ENCODE measurements at regions not wholly inside any gene's neighbourhood (a gene's known extent, or its start where the extent isn't known, plus 50 kb on each side); places are given as distances from the start of the nearest gene placed in this dataset.
"Not testable (repeated sequence)": the region's sequence is repeated elsewhere in the genome, so short reads cannot be mapped to it uniquely, and the experiment has no call there.

GRCh38 chr12:67524861-67525616 is 123.5 kb upstream of the DYRK2 start:
- DNase-seq (ENCODE audit: low spot score in 2 of 2) (no peak), FAIRE-seq (no peak)

DNA sequence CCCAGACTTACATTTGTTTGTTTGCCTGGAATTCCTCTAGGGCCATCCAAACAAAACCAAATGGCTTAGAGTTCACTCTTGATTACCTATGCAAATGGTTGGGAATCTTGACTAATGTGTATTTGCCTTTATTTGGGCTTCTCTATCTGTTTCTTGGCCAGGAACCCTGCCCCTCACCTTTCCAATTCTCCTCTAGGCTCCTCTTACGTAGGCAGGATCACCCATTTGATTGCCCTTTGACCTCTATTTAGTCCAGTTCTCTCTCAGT is 123.0 kb upstream of the DYRK2 start:
- FAIRE-seq (no peak), DNase-seq (ENCODE audit: low spot score in 2 of 2) (no peak)

- no peak for DNase-seq (ENCODE audit: low spot score in 2 of 2)
- FAIRE-seq = no peak
Observed at GRCh38 chr12:67526129-67526528, 122.4 kb upstream of the DYRK2 start.

GRCh38 chr12:67531051-67531450 is 117.5 kb upstream of the DYRK2 start:
- no peak for FAIRE-seq
- no peak for DNase-seq (ENCODE audit: low spot score in 2 of 2)

DNA sequence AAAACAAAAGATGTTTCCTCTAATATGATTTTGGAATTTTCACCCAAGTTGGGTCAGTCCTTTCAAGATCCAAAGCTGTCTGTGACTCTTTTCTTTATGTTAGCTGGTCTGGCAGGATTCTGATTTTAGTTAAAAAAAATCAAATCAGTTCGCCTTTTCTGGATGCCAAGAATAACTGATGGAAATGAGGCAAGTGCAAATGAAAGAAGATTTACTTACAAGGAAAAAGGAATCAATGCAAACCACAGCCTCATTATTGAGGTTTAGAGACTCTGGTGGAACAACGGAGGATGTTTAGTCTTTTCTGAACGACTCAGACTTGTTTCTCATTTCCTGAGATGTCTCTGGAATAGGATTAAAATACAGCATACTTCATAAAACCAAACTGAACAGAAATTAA is 117.0 kb upstream of the DYRK2 start:
- no peak for DNase-seq (ENCODE audit: low spot score in 2 of 2)
- FAIRE-seq = no peak

GRCh38 chr12:67533159-67533558 is 115.4 kb upstream of the DYRK2 start:
- DNase-seq (ENCODE audit: low spot score in 2 of 2) (no peak), FAIRE-seq (no peak)

DNA sequence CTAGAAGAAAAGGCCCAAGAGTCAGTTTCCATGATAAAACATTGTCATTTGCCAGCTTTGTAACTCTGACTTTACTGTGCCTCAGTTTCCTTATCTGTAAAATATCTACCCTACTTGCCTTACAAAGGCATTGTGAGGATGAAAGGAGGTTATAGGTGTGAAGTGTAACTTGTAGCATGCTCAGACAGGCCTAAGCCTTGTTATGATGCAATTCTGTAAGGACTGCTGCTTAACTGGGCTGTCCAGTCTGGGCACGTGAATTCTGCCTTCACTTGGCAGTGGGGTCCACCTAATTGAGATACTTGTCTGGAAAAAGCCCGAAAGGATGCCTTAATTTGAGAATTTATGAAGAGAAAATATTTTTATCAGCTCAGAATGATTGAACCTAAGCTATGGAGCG is 114.5 kb upstream of the DYRK2 start:
- no peak for FAIRE-seq
- DNase-seq (ENCODE audit: low spot score in 2 of 2) = no peak

DNA sequence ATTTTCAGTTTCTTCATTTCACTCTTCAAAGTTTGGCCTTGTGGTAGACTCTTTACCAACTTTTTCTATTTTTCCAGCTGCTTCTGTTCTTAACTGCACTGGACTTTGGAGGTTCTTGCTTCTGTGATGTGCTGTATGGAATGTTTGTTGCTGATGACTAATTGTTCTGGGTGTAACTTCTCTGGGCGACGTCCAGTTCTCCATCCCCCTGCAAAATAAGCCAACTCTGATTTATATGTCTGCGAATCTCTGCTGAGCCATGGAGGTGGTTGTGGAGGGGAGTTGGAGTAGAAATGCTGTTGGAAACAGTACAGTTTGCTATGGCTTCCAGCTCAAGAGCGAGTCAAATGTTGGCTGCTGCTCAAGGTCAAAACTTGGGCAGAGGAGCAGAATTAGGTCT is 113.9 kb upstream of the DYRK2 start:
- FAIRE-seq = no peak

GRCh38 chr12:67535176-67535575 is 113.4 kb upstream of the DYRK2 start:
- no peak for FAIRE-seq
- no peak for DNase-seq (ENCODE audit: low spot score in 2 of 2)

More for the DNA sequence above, 113.9 kb upstream of the DYRK2 start:
- no peak for DNase-seq (ENCODE audit: low spot score in 2 of 2)

GRCh38 chr12:67535971-67536370 is 112.6 kb upstream of the DYRK2 start:
- DNase-seq (ENCODE audit: low spot score in 2 of 2) = no peak
- no peak for FAIRE-seq

- FAIRE-seq (no peak), DNase-seq (ENCODE audit: low spot score in 2 of 2) (no peak)
Observed at GRCh38 chr12:67539329-67539728, 109.2 kb upstream of the DYRK2 start.

- no peak for DNase-seq (ENCODE audit: low spot score in 2 of 2)
- no peak for FAIRE-seq
Observed at GRCh38 chr12:67539946-67540345, 108.6 kb upstream of the DYRK2 start.

DNA sequence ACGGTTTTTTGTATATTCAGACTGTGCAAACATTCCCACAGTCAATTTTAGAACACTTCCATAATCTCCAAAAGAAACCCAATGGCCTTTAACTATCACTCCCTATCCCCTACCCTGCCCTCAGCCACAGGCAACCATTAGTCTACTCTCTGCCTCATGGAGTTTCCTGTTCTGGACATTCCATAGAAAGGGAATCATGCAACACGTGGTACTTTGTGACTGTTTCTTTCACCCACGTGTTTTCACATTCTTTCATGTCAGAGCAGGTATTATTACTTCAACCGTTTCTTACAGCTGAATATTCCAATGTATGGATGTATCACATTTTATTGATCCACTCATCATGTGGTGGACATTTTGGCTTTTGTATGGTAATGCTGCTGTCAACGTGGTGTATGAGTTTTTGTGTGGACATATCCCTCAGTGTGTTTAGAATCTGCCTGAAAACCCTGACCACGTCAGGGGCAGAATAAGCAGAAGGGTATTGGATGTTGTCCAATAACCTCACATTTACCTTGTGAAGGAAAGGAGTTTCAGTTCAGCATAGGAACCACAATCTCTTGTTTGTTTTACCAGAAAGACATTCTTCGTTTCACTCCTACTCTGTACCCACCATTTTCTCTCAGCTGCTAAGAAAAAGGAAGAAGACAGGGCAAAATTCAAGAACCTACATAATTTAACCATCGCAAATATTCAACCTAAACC is 107.5 kb upstream of the DYRK2 start:
- DNase-seq (ENCODE audit: low spot score in 2 of 2) = no peak

GRCh38 chr12:67541625-67541991 is 106.9 kb upstream of the DYRK2 start:
- FAIRE-seq = no peak
- DNase-seq (ENCODE audit: low spot score in 2 of 2) = no peak

More for the DNA sequence above, 107.5 kb upstream of the DYRK2 start:
- FAIRE-seq = no peak

GRCh38 chr12:67543021-67543770 is 105.3 kb upstream of the DYRK2 start:
- DNase-seq (ENCODE audit: low spot score in 2 of 2) (no peak), FAIRE-seq (no peak)

GRCh38 chr12:67545298-67545697 is 103.2 kb upstream of the DYRK2 start:
- FAIRE-seq = no peak
- DNase-seq (ENCODE audit: low spot score in 2 of 2) = no peak

- DNase-seq (ENCODE audit: low spot score in 2 of 2) (no peak), FAIRE-seq (no peak)
Observed at GRCh38 chr12:67546746-67547145, 101.8 kb upstream of the DYRK2 start.

DNA sequence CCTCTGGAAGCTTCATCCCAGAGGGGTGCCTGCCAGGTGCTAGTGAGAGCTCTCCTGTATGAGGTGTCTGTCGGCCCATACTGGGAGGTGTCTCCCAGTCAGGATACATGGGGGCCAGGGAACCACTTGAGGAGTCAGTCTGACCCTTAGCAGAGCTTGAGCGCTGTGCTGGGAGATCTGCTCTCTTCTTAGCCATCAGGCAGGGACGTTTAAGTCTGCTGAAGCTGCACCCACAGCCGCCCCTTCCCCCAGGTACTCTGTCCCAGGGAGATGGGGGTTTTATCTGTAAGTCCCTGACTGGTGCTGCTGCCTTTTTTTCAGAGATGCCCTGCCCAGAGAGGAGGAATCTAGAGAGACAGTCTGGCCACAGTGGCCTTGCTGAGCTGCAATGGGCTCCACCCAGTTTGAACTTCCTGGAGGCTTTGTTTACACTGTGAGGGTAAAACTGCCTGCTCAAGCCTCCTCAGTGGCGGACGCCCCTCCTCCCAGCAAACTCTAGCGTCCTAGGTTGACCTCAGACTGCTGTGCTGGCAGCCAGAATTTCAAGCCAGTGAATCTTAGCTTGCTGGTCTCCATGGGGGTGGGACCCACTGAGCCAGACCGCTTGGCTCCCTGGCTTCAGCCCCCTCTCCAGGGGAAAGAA is 93.3 kb upstream of the DYRK2 start:
- not testable (repeated sequence) for DNase-seq (ENCODE audit: low spot score in 2 of 2); FAIRE-seq

- DNase-seq (ENCODE audit: low spot score in 2 of 2) (no peak), FAIRE-seq (no peak)
Observed at GRCh38 chr12:67558775-67559174, 89.8 kb upstream of the DYRK2 start.

DNA sequence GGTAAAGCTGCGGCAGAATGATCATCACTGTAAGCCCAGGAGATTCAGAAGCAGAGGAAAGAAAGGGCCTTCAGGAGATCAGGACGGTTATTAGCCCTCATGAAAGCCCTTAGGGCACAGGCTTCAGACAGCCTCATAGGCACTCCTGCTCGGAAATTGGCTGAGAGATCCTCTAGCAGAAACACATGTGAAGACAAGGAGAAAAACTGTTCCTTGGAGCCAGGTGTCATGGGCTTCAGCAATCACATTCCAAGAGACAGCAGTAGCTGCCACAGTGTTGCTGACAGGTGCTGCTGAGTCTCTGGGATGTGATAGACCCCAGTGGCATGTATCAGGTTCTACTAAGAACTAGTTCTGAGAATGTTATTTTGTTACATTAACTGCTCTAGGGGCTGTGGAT is 88.8 kb upstream of the DYRK2 start:
- FAIRE-seq = no peak

More for the DNA sequence above, 88.8 kb upstream of the DYRK2 start:
- no peak for DNase-seq (ENCODE audit: low spot score in 2 of 2)

Measured in frontal cortex (tissue), 3 donors.